AG09319 (cell line): ENCODE measurements at regions not wholly inside any gene's neighbourhood (a gene's known extent, or its start where the extent isn't known, plus 50 kb on each side); places are given as distances from the start of the nearest gene placed in this dataset.

ENCODE experiments used
- DNase-seq: peaks from one replicate; pipeline ENCODE4 v3.0.0-alpha.2; 2010; ENCODE audit warnings: low read depth; ENCODE audit errors: extremely low read depth
- TF ChIP-seq, protein P1 (sequence below): IDR thresholded peaks from 2 replicates; pipeline ENCODE4 v1.5.1; 2011; ENCODE audit warnings: low read depth, mild to moderate bottlenecking, inconsistent platforms, low read length, moderate library complexity

DNA sequence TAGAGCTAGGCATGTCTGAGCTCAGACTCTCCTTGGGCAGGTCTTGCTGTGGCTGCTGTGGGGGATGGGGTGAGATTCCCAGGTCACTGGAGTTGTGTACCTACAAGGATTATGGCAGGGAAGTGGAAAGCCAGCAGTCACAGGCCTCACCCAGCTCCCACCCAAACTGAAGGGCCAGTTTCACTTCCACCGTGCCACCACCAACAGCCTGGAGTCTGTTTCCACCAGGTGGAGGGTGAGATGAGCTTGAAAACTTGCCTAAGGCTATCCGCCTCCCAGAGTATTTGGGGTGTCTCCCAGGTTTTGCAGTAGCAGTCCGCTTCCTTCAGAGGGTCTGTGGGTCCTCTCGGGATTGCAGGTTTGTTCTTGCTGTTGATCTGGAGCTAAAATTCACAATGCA is 327.7 kb downstream of the PTPRC start:
- no peak for DNase-seq
- TF ChIP-seq, protein P1, sequence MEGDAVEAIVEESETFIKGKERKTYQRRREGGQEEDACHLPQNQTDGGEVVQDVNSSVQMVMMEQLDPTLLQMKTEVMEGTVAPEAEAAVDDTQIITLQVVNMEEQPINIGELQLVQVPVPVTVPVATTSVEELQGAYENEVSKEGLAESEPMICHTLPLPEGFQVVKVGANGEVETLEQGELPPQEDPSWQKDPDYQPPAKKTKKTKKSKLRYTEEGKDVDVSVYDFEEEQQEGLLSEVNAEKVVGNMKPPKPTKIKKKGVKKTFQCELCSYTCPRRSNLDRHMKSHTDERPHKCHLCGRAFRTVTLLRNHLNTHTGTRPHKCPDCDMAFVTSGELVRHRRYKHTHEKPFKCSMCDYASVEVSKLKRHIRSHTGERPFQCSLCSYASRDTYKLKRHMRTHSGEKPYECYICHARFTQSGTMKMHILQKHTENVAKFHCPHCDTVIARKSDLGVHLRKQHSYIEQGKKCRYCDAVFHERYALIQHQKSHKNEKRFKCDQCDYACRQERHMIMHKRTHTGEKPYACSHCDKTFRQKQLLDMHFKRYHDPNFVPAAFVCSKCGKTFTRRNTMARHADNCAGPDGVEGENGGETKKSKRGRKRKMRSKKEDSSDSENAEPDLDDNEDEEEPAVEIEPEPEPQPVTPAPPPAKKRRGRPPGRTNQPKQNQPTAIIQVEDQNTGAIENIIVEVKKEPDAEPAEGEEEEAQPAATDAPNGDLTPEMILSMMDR, result no peak

- DNase-seq, result no peak
Observed at GRCh38 chr1:198967566-198967965, 328.7 kb downstream of the PTPRC start.

GRCh38 chr1:198968866-198969265 is 330.0 kb downstream of the PTPRC start:
- TF ChIP-seq, protein P1, result no peak
- no peak for DNase-seq

More at GRCh38 chr1:198967566-198967965, 328.7 kb downstream of the PTPRC start:
- TF ChIP-seq, protein P1, result no peak

GRCh38 chr1:198969981-198970380 is 331.1 kb downstream of the PTPRC start:
- TF ChIP-seq, protein P1, result no peak

GRCh38 chr1:198970916-198971315 is 332.1 kb downstream of the PTPRC start:
- DNase-seq, result no peak

More at GRCh38 chr1:198969981-198970380, 331.1 kb downstream of the PTPRC start:
- DNase-seq, result no peak

GRCh38 chr1:198977909-198978308 is 339.1 kb downstream of the PTPRC start:
- TF ChIP-seq, protein P1, result no peak
- DNase-seq, result no peak

More at GRCh38 chr1:198970916-198971315, 332.1 kb downstream of the PTPRC start:
- TF ChIP-seq, protein P1, result no peak

- TF ChIP-seq, protein P1, result no peak
- DNase-seq, result no peak
Observed at GRCh38 chr1:198978523-198978922, 339.7 kb downstream of the PTPRC start.
